ENCODE measurements at regions not wholly inside any gene's neighbourhood (a gene's known extent, or its start where the extent isn't known, plus 50 kb on each side); places are given as distances from the start of the nearest gene placed in this dataset.
"Not testable (repeated sequence)": the region's sequence is repeated elsewhere in the genome, so short reads cannot be mapped to it uniquely, and the experiment has no call there.

- no peak for DNase-seq (ENCODE audit: extremely low spot score)
- Histone ChIP-seq H3K36me3 (ENCODE audit: insufficient read depth) (no peaks in the 10 kb centered on the region), H3K4me1 (ENCODE audit: insufficient read depth) (no peaks in the 10 kb centered on the region), H3K4me3 (ENCODE audit: low read depth, low read length) (no peak overlapping the region), H3K27ac (ENCODE audit: low read depth) (no peak overlapping the region)
- 76% methylated on average over 3 of the region's 3 CpGs for WGBS
Measured at GRCh38 chr9:73892335-73892734, 604.8 kb upstream of the RORB start.

- Histone ChIP-seq H3K27ac (ENCODE audit: low read depth) (no peak overlapping the region), H3K4me1 (ENCODE audit: insufficient read depth) (no peaks in the 10 kb centered on the region), H3K4me3 (ENCODE audit: low read depth, low read length) (no peak overlapping the region), H3K36me3 (ENCODE audit: insufficient read depth) (no peaks in the 10 kb centered on the region)
- no peak for DNase-seq (ENCODE audit: extremely low spot score)
Measured at GRCh38 chr9:73893230-73893629, 603.9 kb upstream of the RORB start.

- Histone ChIP-seq H3K4me1 (ENCODE audit: insufficient read depth) (no peaks in the 10 kb centered on the region), H3K27ac (ENCODE audit: low read depth) (no peak overlapping the region), H3K36me3 (ENCODE audit: insufficient read depth) (no peaks in the 10 kb centered on the region), H3K4me3 (ENCODE audit: low read depth, low read length) (no peak overlapping the region)
- no peak for DNase-seq (ENCODE audit: extremely low spot score)
- 83% methylated on average over 2 of the region's 2 CpGs for WGBS
Measured at GRCh38 chr9:73896061-73896460, 601.1 kb upstream of the RORB start.

DNA sequence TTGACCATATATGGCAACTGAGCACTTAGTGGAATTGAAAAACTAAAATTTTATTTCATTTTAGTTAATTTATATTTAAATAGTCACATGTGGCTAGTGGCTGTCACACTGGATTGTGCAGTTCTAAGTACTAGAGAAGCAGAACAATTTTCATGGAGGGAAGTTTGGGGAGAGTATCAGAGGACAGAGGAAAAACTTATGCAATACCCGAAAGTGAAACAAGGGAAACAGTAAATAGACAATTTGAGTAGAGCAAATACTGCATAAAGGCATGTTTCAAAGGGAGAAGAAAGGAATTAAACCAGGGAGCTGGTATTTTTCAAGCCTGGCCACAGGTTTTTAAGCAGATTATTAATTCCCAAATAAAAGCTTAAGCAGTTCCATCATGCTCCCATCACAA lies 590.5 kb upstream of the RORB start:
- Histone ChIP-seq H3K27ac (ENCODE audit: low read depth) (no peak overlapping the region), H3K36me3 (ENCODE audit: insufficient read depth) (no peaks in the 10 kb centered on the region), H3K4me3 (ENCODE audit: low read depth, low read length) (no peak overlapping the region), H3K4me1 (ENCODE audit: insufficient read depth) (no peaks in the 10 kb centered on the region)
- 65% methylated on average over 1 of the region's 1 CpG for WGBS
- DNase-seq (ENCODE audit: extremely low spot score) = no peak

GRCh38 chr9:73911804-73912203 lies 585.3 kb upstream of the RORB start:
- H3K4me3 ChIP-seq (ENCODE audit: low read depth, low read length) = no peak overlapping the region
- H3K4me1 ChIP-seq (ENCODE audit: insufficient read depth) = no peaks in the 10 kb centered on the region
- no peak for DNase-seq (ENCODE audit: extremely low spot score)
- H3K27ac ChIP-seq (ENCODE audit: low read depth) = no peak overlapping the region
- no peaks in the 10 kb centered on the region for H3K36me3 ChIP-seq (ENCODE audit: insufficient read depth)
- WGBS = 82% methylated on average over 3 of the region's 3 CpGs

GRCh38 chr9:73916016-73916673 lies 581.0 kb upstream of the RORB start:
- DNase-seq (ENCODE audit: extremely low spot score) = no peak
- WGBS = 50% methylated on average over 6 of the region's 6 CpGs

DNA sequence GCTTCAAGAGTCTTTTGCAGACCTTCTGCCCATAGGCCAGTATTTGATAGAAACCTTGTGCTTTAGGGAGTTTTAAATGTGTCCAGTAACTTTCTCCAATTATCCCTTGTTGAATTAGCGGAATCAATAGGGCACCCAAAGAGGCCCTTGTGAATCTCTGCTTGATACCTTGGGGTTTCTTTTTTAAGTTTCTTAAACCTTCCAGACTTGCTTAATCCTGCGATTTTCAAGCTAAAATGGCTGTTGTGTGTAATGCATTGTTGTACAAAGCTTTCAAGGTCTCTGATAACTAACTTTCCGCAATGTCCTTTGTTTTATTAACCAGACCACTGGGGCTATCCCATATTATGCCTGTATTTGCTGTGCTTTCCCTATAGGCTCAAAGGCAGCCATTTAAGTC lies 577.4 kb upstream of the RORB start:
- no peak for DNase-seq (ENCODE audit: extremely low spot score)
- H3K36me3 ChIP-seq (ENCODE audit: insufficient read depth) = no peaks in the 10 kb centered on the region
- no peak overlapping the region for H3K4me3 ChIP-seq (ENCODE audit: low read depth, low read length)
- H3K27ac ChIP-seq (ENCODE audit: low read depth) = no peak overlapping the region
- no peaks in the 10 kb centered on the region for H3K4me1 ChIP-seq (ENCODE audit: insufficient read depth)
- 88% methylated on average over 3 of the region's 3 CpGs for WGBS

More at GRCh38 chr9:73916016-73916673, 581.0 kb upstream of the RORB start:
- no peaks in the 10 kb centered on the region for H3K36me3 ChIP-seq (ENCODE audit: insufficient read depth)
- no peak overlapping the region for H3K27ac ChIP-seq (ENCODE audit: low read depth)
- no peaks in the 10 kb centered on the region for H3K4me1 ChIP-seq (ENCODE audit: insufficient read depth)
- no peak overlapping the region for H3K4me3 ChIP-seq (ENCODE audit: low read depth, low read length)

GRCh38 chr9:73923796-73924195 lies 573.3 kb upstream of the RORB start:
- no peak overlapping the region for H3K27ac ChIP-seq (ENCODE audit: low read depth)
- no peak overlapping the region for H3K4me3 ChIP-seq (ENCODE audit: low read depth, low read length)
- 61% methylated on average over 4 of the region's 4 CpGs for WGBS
- H3K4me1 ChIP-seq (ENCODE audit: insufficient read depth) = no peaks in the 10 kb centered on the region
- DNase-seq (ENCODE audit: extremely low spot score) = no peak
- H3K36me3 ChIP-seq (ENCODE audit: insufficient read depth) = no peaks in the 10 kb centered on the region

- H3K4me1 ChIP-seq (ENCODE audit: insufficient read depth) = no peaks in the 10 kb centered on the region
- 54% methylated on average over 4 of the region's 4 CpGs for whole genome bisulfite sequencing
- no peak overlapping the region for H3K4me3 ChIP-seq (ENCODE audit: low read depth, low read length)
- H3K36me3 ChIP-seq (ENCODE audit: insufficient read depth) = no peaks in the 10 kb centered on the region
- no peak overlapping the region for H3K27ac ChIP-seq (ENCODE audit: low read depth)
- DNase-seq (ENCODE audit: extremely low spot score) = no peak
Measured at GRCh38 chr9:73951147-73951546, 546.0 kb upstream of the RORB start.

DNA sequence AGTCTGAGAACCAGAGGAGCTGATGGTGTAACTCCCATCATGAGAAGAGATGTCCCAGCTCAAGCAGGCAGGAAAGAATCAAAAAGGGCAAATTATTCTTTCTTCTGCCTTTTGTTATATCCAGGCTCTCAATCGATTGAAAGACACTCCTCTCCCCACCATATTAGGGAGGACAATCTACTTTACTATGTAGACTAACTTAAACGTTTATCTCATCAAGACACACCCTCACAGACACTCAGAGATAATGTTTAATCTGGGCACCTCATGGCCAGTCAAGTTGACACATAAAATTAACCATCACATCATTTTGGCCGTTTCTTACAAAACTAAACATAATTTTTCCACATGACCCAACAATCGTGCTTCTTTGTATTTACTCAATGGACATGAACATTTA lies 534.3 kb upstream of the RORB start:
- DNase-seq (ENCODE audit: extremely low spot score) = no peak
- WGBS = 48% methylated on average over 4 of the region's 4 CpGs
- no peak overlapping the region for H3K27ac ChIP-seq (ENCODE audit: low read depth)
- H3K4me1 ChIP-seq (ENCODE audit: insufficient read depth) = no peaks in the 10 kb centered on the region
- no peak overlapping the region for H3K4me3 ChIP-seq (ENCODE audit: low read depth, low read length)
- H3K36me3 ChIP-seq (ENCODE audit: insufficient read depth) = no peaks in the 10 kb centered on the region

GRCh38 chr9:73969936-73970335 lies 527.2 kb upstream of the RORB start:
- no peak for DNase-seq (ENCODE audit: extremely low spot score)
- H3K4me3 ChIP-seq (ENCODE audit: low read depth, low read length) = no peak overlapping the region
- no peaks in the 10 kb centered on the region for H3K36me3 ChIP-seq (ENCODE audit: insufficient read depth)
- WGBS = 98% methylated on average over 1 of the region's 1 CpG
- no peaks in the 10 kb centered on the region for H3K4me1 ChIP-seq (ENCODE audit: insufficient read depth)
- H3K27ac ChIP-seq (ENCODE audit: low read depth) = no peak overlapping the region

DNA sequence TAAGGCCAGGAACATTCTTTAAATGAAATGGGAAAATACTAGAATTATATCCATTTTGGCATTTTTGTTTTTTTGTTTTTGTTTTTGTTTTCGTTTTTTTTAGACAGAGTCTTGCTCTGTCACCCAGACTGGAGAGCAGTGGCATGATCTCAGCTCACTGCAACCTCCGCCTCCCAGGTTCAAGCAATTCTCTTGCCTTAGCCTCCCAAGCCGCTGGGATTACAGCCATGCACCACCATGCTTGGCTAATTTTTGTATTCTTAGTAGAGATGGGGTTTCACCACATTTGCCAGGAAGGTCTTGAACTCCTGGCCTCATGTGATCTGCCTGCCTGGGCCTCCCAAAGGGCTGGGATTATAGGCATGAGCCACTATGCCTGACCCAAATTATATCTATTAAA lies 520.7 kb upstream of the RORB start:
- not testable (repeated sequence) for H3K27ac ChIP-seq (ENCODE audit: low read depth); H3K4me3 ChIP-seq (ENCODE audit: low read depth, low read length); DNase-seq (ENCODE audit: extremely low spot score); H3K36me3 ChIP-seq (ENCODE audit: insufficient read depth); H3K4me1 ChIP-seq (ENCODE audit: insufficient read depth)
- 80% methylated on average over 3 of the region's 3 CpGs for WGBS

DNA sequence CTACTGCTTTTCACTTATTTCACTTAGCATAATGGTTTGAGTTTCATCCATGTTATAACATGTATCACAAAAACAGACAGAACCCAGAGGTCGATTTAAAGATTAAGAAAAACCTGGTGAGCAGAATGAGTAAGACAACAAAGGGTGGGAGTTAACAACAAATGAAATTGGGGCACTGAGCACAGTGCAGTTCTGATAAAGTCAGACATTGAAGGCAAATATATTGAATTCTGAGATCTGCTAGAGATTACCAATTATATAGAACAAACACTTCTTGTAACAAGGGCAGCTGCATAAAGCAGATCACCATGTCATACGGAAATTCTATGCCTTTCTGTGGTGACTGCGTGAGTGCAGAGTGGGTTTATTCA lies 517.3 kb upstream of the RORB start:
- H3K27ac ChIP-seq (ENCODE audit: low read depth) = no peak overlapping the region
- no peak for DNase-seq (ENCODE audit: extremely low spot score)
- no peaks in the 10 kb centered on the region for H3K36me3 ChIP-seq (ENCODE audit: insufficient read depth)
- no peaks in the 10 kb centered on the region for H3K4me1 ChIP-seq (ENCODE audit: insufficient read depth)
- WGBS = 55% methylated on average over 3 of the region's 3 CpGs
- no peak overlapping the region for H3K4me3 ChIP-seq (ENCODE audit: low read depth, low read length)

- Histone ChIP-seq H3K4me1 (ENCODE audit: insufficient read depth) (no peaks in the 10 kb centered on the region), H3K36me3 (ENCODE audit: insufficient read depth) (no peaks in the 10 kb centered on the region), H3K4me3 (ENCODE audit: low read depth, low read length) (no peak overlapping the region), H3K27ac (ENCODE audit: low read depth) (no peak overlapping the region)
- DNase-seq (ENCODE audit: extremely low spot score) = no peak
Measured at GRCh38 chr9:73980754-73981153, 516.4 kb upstream of the RORB start.

DNA sequence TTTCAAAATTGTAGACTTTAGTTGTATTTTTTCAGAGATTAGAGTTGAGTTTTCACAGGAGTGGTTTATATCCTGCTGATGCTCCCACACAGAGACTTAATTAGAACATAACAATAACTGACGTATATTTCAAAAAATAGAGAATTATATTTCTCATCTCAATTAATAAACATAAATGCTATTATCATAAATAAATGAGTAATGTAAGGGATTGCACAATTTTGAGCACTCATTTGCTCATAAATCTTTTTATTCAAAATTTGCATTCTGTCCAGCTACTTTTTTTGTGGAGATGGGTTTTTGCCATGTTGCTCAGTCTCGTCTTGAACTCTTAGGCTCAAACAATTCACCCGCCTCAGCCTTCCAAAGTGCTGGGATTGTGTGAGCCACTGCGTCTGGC lies 515.7 kb upstream of the RORB start:
- DNase-seq (ENCODE audit: extremely low spot score) = no peak
- WGBS = 76% methylated on average over 4 of the region's 4 CpGs
- Histone ChIP-seq H3K27ac (ENCODE audit: low read depth) (no peak overlapping the region), H3K36me3 (ENCODE audit: insufficient read depth) (no peaks in the 10 kb centered on the region), H3K4me1 (ENCODE audit: insufficient read depth) (no peaks in the 10 kb centered on the region), H3K4me3 (ENCODE audit: low read depth, low read length) (no peak overlapping the region)

All from urinary bladder (tissue), 3 donors.